IMR-90 (cell line): ENCODE measurements at regions not wholly inside any gene's neighbourhood (a gene's known extent, or its start where the extent isn't known, plus 50 kb on each side); places are given as distances from the start of the nearest gene placed in this dataset.

Source experiments
- ATAC-seq: fragments of 200-7000 bp; cut with Tn5 transposase; 2 replicates; pipeline ENCODE4 v1.9.1; 2020; ENCODE audit warnings: low read depth, mild to moderate bottlenecking, moderate library complexity
- BruUV-seq: library from RNA; stranded (reverse); fragments of 400-500 nt; replicated peaks from 2 replicates; lab custom pipeline; 2021; lab: Mats Ljungman, UMichigan
- CTCF ChIA-PET: fragments of 300-600 bp; formaldehyde crosslinking; extraction: SDS; loops from one replicate; lab custom pipeline; 2021; ENCODE audit warnings: antibody characterized with exemption; lab: Yijun Ruan, JAX
- POLR2A ChIA-PET: fragments of 300-600 bp; sonication (Branson Sonifier 250); formaldehyde crosslinking; loops from one replicate; lab custom pipeline; 2022; ENCODE audit warnings: antibody characterized with exemption; ENCODE audit not compliant: unreplicated experiment; lab: Charles Lee
- DNase-seq: peaks from one replicate; pipeline ENCODE4 v3.0.0; 2013
- H2AFZ ChIP-seq: replicated peaks from 2 replicates; pipeline ENCODE3; 2013; ENCODE audit warnings: low read length, mild to moderate bottlenecking; ENCODE audit not compliant: poor library complexity
- H2AK5ac ChIP-seq: 2 replicates; pipeline ENCODE4 v1.6.1; 2013; ENCODE audit warnings: low read depth, low read length, inconsistent platforms
- H2AK9ac ChIP-seq: replicated peaks from 2 replicates; pipeline ENCODE3; 2013; ENCODE audit warnings: mild to moderate bottlenecking, low read depth, low read length, moderate library complexity; ENCODE audit not compliant: poor library complexity
- H2BK120ac ChIP-seq: 2 replicates; pipeline ENCODE4 v1.6.1; 2013; ENCODE audit warnings: low read depth, low read length, inconsistent platforms
- H2BK15ac ChIP-seq: 3 replicates; pipeline ENCODE4 v1.6.1; 2013; ENCODE audit warnings: low read depth, low read length, inconsistent platforms
- H2BK20ac ChIP-seq: 2 replicates; pipeline ENCODE4 v1.6.1; 2013; ENCODE audit warnings: low read depth, mild to moderate bottlenecking, inconsistent platforms, low read length, moderate library complexity
- H2BK5ac ChIP-seq: 2 replicates; pipeline ENCODE4 v1.6.1; 2013; ENCODE audit warnings: mild to moderate bottlenecking, low read depth, low read length, inconsistent platforms; ENCODE audit not compliant: poor library complexity, severe bottlenecking
- H3K14ac ChIP-seq: replicated peaks from 2 replicates; pipeline ENCODE4 v1.6.1; 2013; ENCODE audit warnings: low read depth, low read length, inconsistent platforms
- H3K18ac ChIP-seq: 2 replicates; pipeline ENCODE4 v1.6.1; 2013; ENCODE audit warnings: low read depth, low read length, control low read depth
- H3K23ac ChIP-seq: 2 replicates; pipeline ENCODE4 v1.6.1; 2013; ENCODE audit warnings: low read depth, low read length, inconsistent platforms
- H3K27ac ChIP-seq: 2 replicates; pipeline ENCODE4 v1.5.1; 2013; ENCODE audit warnings: mild to moderate bottlenecking, control low read depth, low read length; ENCODE audit not compliant: insufficient read depth
- H3K27me3 ChIP-seq: 2 replicates; pipeline ENCODE4 v1.6.1; 2013; ENCODE audit warnings: low read length; ENCODE audit not compliant: control insufficient read depth, insufficient read depth
- H3K36me3 ChIP-seq: 2 replicates; pipeline ENCODE4 v1.6.1; 2013; ENCODE audit warnings: low read length, mixed read lengths; ENCODE audit not compliant: control insufficient read depth, insufficient read depth
- H3K4ac ChIP-seq: 2 replicates; pipeline ENCODE4 v1.6.1; 2013; ENCODE audit warnings: low read depth, low read length, inconsistent platforms
- H3K4me1 ChIP-seq: 2 replicates; pipeline ENCODE4 v1.6.1; 2013; ENCODE audit warnings: low read length, mixed read lengths; ENCODE audit not compliant: control insufficient read depth, insufficient read depth
- H3K4me2 ChIP-seq: 2 replicates; pipeline ENCODE4 v1.6.1; 2013; ENCODE audit warnings: low read depth, mild to moderate bottlenecking, control low read depth, low read length, moderate library complexity
- H3K4me3 ChIP-seq: 2 replicates; pipeline ENCODE4 v1.5.1; 2013; ENCODE audit warnings: low read depth, mild to moderate bottlenecking, control low read depth, low read length, moderate library complexity; ENCODE audit not compliant: insufficient read depth
- H3K56ac ChIP-seq: 2 replicates; pipeline ENCODE4 v1.6.1; 2013; ENCODE audit warnings: low read length, inconsistent platforms; ENCODE audit not compliant: insufficient read depth; ENCODE audit errors: extremely low read depth
- H3K79me1 ChIP-seq, 2 experiments: 2 replicates each; pipeline ENCODE4 v1.6.1; 2013; ENCODE audit warnings: low read length in 2 of 2, inconsistent platforms in 1 of 2, low read depth in 1 of 2
- H3K9ac ChIP-seq: 2 replicates; pipeline ENCODE4 v1.6.1; 2013; ENCODE audit warnings: low read depth, low read length, control low read depth
- H3K9me1 ChIP-seq: 2 replicates; pipeline ENCODE4 v1.6.1; 2013; ENCODE audit warnings: low read length, inconsistent platforms; ENCODE audit not compliant: insufficient read depth
- H3K9me3 ChIP-seq: 2 replicates; pipeline ENCODE4 v1.6.1; 2013; ENCODE audit warnings: low read length; ENCODE audit not compliant: control insufficient read depth, insufficient read depth
- H4K20me1 ChIP-seq: 2 replicates; pipeline ENCODE4 v1.6.1; 2013; ENCODE audit warnings: low read length, inconsistent platforms; ENCODE audit not compliant: insufficient read depth
- H4K5ac ChIP-seq: 2 replicates; pipeline ENCODE4 v1.6.1; 2013; ENCODE audit warnings: mild to moderate bottlenecking, low read depth, low read length, control low read depth
- H4K8ac ChIP-seq, 2 experiments: 2 replicates each; pipeline ENCODE4 v1.6.1; 2013; ENCODE audit warnings: low read depth in 2 of 2, low read length in 2 of 2, control low read depth in 1 of 2, inconsistent platforms in 1 of 2
- H4K91ac ChIP-seq: 2 replicates; pipeline ENCODE4 v1.6.1; 2013; ENCODE audit warnings: low read depth, low read length, inconsistent platforms; ENCODE audit not compliant: insufficient read depth
- BHLHE40 ChIP-seq: fragments of 150-350 bp; IDR thresholded peaks from 2 replicates; pipeline ENCODE4 v1.6.1; 2016; ENCODE audit warnings: mild to moderate bottlenecking, low read depth, low read length
- CEBPB ChIP-seq: IDR thresholded peaks from 2 replicates; pipeline ENCODE4 v1.6.1; 2012; ENCODE audit warnings: low read depth, low read length, improper control_type of control experiment
- CHD1 ChIP-seq: IDR thresholded peaks from 2 replicates; pipeline ENCODE4 v1.6.1; 2012; ENCODE audit warnings: low read depth, low read length, improper control_type of control experiment
- FOS ChIP-seq: fragments of 150-350 bp; IDR thresholded peaks from 2 replicates; pipeline ENCODE4 v1.6.1; 2016; ENCODE audit warnings: low read depth, low read length
- MAFK ChIP-seq: IDR thresholded peaks from 2 replicates; pipeline ENCODE4 v1.6.1; 2012; ENCODE audit warnings: low read depth, low read length, improper control_type of control experiment
- MAZ ChIP-seq: IDR thresholded peaks from 2 replicates; pipeline ENCODE4 v1.6.1; 2012; ENCODE audit warnings: low read depth, mild to moderate bottlenecking, low read length, improper control_type of control experiment, moderate library complexity, borderline replicate concordance
- MXI1 ChIP-seq: IDR thresholded peaks from 2 replicates; pipeline ENCODE4 v1.6.1; 2012; ENCODE audit warnings: low read depth, mild to moderate bottlenecking, low read length, moderate library complexity, borderline replicate concordance
- NFE2L2 ChIP-seq: fragments of 150-350 bp; IDR thresholded peaks from 2 replicates; pipeline ENCODE4 v1.6.1; 2016; ENCODE audit warnings: low read depth, mild to moderate bottlenecking, low read length
- POLR2A ChIP-seq: IDR thresholded peaks from 2 replicates; pipeline ENCODE4 v1.6.1; 2012; ENCODE audit warnings: mild to moderate bottlenecking, low read depth, low read length
- RAD21 ChIP-seq: IDR thresholded peaks from 2 replicates; pipeline ENCODE4 v1.6.1; 2012; ENCODE audit warnings: low read length, improper control_type of control experiment
- RCOR1 ChIP-seq: IDR thresholded peaks from 2 replicates; pipeline ENCODE4 v1.6.1; 2012; ENCODE audit warnings: mild to moderate bottlenecking, low read length, improper control_type of control experiment; ENCODE audit not compliant: insufficient replicate concordance
- RFX5 ChIP-seq: IDR thresholded peaks from 2 replicates; pipeline ENCODE4 v1.8.0; 2012; ENCODE audit warnings: low read depth, mild to moderate bottlenecking, low read length, moderate library complexity
- SMC3 ChIP-seq: fragments of 150-350 bp; IDR thresholded peaks from 2 replicates; pipeline ENCODE4 v1.6.1; 2016; ENCODE audit warnings: low read depth, mild to moderate bottlenecking, antibody characterized with exemption, low read length, moderate library complexity
- WGBS, 2 experiments: methylation state at CpG; one replicate each; pipeline versions ENCODE4 v1.1.5 to v1.1.7; 2013; ENCODE audit warnings: missing lambda C conversion rate in 2 of 2; ENCODE audit not compliant: insufficient read length in 1 of 2; ENCODE audit errors: extremely low coverage in 2 of 2; 5-methylcytosine and 5-hydroxymethylcytosine counted together
- dilution Hi-C: fragments of 300-500 bp; cut with HindIII; formaldehyde crosslinking; loops from one replicate; pipeline ENCODE4 v1.14.3; 2018; ENCODE audit warnings: low sequenced_read_pairs; ENCODE audit not compliant: unreplicated experiment
- in situ Hi-C: fragments of 300-500 bp; cut with MboI; formaldehyde crosslinking; loops from 3 replicates; pipeline ENCODE4 v1.14.3; 2019; ENCODE audit warnings: low sequenced_read_pairs, inconsistent platforms, mixed read lengths
- intact Hi-C: fragments of 100-400 bp; cut with micrococcal nuclease; formaldehyde crosslinking; loops from 2 replicates; pipeline ENCODE4 v1.10.0; 2022
- TF ChIP-seq, protein P1 (sequence below): fragments of 150-350 bp; IDR thresholded peaks from 2 replicates; pipeline ENCODE4 v1.6.1; 2016; ENCODE audit warnings: low read depth, mild to moderate bottlenecking, low read length, moderate library complexity, borderline replicate concordance
- TF ChIP-seq, protein P2 (sequence below): fragments of 150-350 bp; IDR thresholded peaks from 2 replicates; pipeline ENCODE4 v1.6.1; 2017; ENCODE audit warnings: mild to moderate bottlenecking, antibody characterized with exemption, low read length, low read depth
- TF ChIP-seq, protein P3 (sequence below): conservative IDR thresholded peaks from 2 replicates; pipeline ENCODE4 v1.5.1; 2012; ENCODE audit warnings: mild to moderate bottlenecking, low read depth, low read length, improper control_type of control experiment

DNA sequence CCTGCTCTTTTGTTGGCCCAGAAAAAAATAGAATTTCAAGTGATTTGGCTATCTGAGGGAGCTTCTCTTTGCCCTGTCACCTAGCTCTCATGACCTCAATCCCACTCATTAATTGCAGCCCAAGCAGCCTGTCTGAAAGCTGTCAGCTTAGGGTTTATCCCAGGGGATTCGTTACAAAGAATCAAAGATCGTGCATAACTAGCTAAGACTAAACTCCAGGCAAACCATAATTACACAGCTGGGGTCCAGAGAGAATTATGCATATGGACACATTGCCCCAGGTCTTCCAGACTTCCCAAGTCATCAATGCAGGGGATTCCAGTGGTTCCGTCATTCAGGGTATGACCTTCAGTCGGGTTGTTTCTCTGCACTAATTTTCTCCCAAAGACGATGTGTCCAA, 91.6 kb upstream of the CBLB start:
- H3K18ac ChIP-seq, result no peak overlapping the region
- H3K9me3 ChIP-seq, result no peaks in the 10 kb centered on the region
- no peak overlapping the region for H4K8ac ChIP-seq
- no peak overlapping the region for H4K5ac ChIP-seq
- no peak overlapping the region for H2AFZ ChIP-seq
- H3K14ac ChIP-seq, result no peak overlapping the region
- POLR2A ChIA-PET, result no interaction called here
- no peak overlapping the region for H2BK15ac ChIP-seq
- H2BK5ac ChIP-seq, result no peak overlapping the region
- H3K4me1 ChIP-seq, result no peaks in the 10 kb centered on the region; the same call in 1 of the 2 replicates
- H3K4ac ChIP-seq, result no peak overlapping the region
- DNase-seq, result no peak
- no peak overlapping the region for H2BK20ac ChIP-seq
- intact Hi-C loops (no loop called here), dilution Hi-C loops (no loop called here), in situ Hi-C loops (no loop called here)
- no peak overlapping the region for H2BK120ac ChIP-seq
- no peak overlapping the region for H3K4me2 ChIP-seq
- no peak overlapping the region for H3K56ac ChIP-seq
- H3K23ac ChIP-seq, result no peak overlapping the region
- CTCF ChIA-PET, result no interaction called here
- H3K9me1 ChIP-seq, result no peaks in the 10 kb centered on the region
- H4K20me1 ChIP-seq, result no peaks in the 10 kb centered on the region
- H2AK9ac ChIP-seq, result no peak overlapping the region
- WGBS, 2 experiments, result no CpG with 5 or more reads among the region's 5 CpGs
- no peak for ATAC-seq
- no peak overlapping the region for H4K91ac ChIP-seq
- no peak for TF ChIP-seq MAFK
- no peak for TF ChIP-seq NFE2L2
- no peak for TF ChIP-seq RCOR1
- no peak for TF ChIP-seq FOS
- no peak for TF ChIP-seq CHD1
- no peak for TF ChIP-seq BHLHE40
- no peak for TF ChIP-seq CEBPB
- TF ChIP-seq, protein P1, sequence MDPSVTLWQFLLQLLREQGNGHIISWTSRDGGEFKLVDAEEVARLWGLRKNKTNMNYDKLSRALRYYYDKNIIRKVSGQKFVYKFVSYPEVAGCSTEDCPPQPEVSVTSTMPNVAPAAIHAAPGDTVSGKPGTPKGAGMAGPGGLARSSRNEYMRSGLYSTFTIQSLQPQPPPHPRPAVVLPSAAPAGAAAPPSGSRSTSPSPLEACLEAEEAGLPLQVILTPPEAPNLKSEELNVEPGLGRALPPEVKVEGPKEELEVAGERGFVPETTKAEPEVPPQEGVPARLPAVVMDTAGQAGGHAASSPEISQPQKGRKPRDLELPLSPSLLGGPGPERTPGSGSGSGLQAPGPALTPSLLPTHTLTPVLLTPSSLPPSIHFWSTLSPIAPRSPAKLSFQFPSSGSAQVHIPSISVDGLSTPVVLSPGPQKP, result no peak
- no peak for TF ChIP-seq RAD21
- no peak for TF ChIP-seq POLR2A
- TF ChIP-seq MXI1, result no peak
- TF ChIP-seq, protein P2, sequence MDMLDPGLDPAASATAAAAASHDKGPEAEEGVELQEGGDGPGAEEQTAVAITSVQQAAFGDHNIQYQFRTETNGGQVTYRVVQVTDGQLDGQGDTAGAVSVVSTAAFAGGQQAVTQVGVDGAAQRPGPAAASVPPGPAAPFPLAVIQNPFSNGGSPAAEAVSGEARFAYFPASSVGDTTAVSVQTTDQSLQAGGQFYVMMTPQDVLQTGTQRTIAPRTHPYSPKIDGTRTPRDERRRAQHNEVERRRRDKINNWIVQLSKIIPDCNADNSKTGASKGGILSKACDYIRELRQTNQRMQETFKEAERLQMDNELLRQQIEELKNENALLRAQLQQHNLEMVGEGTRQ, result no peak
- no peak for TF ChIP-seq RFX5
- TF ChIP-seq SMC3, result no peak
- TF ChIP-seq MAZ, result no peak
- TF ChIP-seq, protein P3, sequence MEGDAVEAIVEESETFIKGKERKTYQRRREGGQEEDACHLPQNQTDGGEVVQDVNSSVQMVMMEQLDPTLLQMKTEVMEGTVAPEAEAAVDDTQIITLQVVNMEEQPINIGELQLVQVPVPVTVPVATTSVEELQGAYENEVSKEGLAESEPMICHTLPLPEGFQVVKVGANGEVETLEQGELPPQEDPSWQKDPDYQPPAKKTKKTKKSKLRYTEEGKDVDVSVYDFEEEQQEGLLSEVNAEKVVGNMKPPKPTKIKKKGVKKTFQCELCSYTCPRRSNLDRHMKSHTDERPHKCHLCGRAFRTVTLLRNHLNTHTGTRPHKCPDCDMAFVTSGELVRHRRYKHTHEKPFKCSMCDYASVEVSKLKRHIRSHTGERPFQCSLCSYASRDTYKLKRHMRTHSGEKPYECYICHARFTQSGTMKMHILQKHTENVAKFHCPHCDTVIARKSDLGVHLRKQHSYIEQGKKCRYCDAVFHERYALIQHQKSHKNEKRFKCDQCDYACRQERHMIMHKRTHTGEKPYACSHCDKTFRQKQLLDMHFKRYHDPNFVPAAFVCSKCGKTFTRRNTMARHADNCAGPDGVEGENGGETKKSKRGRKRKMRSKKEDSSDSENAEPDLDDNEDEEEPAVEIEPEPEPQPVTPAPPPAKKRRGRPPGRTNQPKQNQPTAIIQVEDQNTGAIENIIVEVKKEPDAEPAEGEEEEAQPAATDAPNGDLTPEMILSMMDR, result no peak
- H3K9ac ChIP-seq, result no peak overlapping the region
- no peak overlapping the region for H2AK5ac ChIP-seq
- H3K4me3 ChIP-seq, result no peak overlapping the region
- H3K36me3 ChIP-seq, result no peaks in the 10 kb centered on the region
- no peak overlapping the region for H3K27ac ChIP-seq
- no TSS peak for BruUV-seq
- no peaks in the 10 kb centered on the region for H3K27me3 ChIP-seq
- no peaks in the 10 kb centered on the region for H3K79me1 ChIP-seq
